Right hindlimb (tissue), 1 donor: ENCODE measurements at regions not wholly inside any gene's neighbourhood (a gene's known extent, or its start where the extent isn't known, plus 50 kb on each side); places are given as distances from the start of the nearest gene placed in this dataset.
A peak's percentile ranks its signal among the peaks of the same experiment; 100 is the strongest.

ENCODE experiments used
- DNase-seq: peaks from one replicate; pipeline ENCODE4 v3.0.0-alpha.2; 2018

DNA sequence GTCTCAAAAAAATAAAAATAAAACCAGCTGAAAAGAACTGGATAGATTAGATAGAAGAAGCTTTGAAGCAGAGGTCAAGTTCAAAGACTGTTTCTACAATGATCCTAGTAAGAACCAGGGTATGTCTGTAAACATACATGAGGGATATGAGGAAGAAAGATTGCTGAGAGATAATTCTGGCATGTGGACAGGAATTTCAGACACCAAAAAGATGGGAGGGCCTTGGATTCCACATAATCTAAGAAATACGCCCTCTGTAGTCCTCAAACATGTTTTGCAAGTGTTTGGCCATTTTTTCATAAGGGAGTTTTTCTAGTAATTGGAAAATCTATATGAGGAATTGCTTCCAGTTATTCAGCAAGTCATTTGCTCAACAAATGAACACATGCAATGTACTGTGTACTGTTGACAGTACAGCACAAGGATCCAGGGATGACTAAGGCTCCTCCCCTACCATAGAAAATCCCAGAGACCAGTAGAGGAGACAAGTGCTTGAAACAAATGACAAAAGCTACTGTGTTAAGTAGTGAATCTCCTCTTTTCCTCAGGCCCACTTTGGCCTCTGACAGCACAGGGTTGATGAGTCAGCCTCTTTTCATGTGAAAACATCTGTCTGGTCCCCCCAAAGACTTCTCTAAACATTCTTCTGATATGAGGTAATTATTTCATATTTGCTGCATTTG, 795.9 kb downstream of the MAFB start:
- peak; percentile 27 for DNase-seq

DNA sequence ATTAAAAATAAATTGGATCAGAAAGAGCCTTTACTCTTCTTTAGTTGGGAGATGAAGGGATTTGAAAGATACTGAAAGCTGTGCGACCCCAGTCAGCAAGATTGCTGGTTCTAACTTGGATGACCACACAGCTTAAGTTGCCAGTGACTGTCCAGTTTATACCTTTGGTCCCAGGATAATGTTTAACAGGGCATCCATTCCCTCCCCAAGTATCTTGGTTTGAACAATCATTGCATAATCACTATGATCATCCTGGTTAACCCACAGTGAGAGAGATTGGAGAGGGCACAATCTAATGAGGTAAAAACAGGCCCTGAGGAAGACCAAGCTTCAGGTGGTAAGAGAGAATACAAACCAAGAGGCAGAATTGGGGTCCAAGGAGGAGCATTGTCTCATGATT, 798.3 kb downstream of the MAFB start:
- DNase-seq = no peak

DNA sequence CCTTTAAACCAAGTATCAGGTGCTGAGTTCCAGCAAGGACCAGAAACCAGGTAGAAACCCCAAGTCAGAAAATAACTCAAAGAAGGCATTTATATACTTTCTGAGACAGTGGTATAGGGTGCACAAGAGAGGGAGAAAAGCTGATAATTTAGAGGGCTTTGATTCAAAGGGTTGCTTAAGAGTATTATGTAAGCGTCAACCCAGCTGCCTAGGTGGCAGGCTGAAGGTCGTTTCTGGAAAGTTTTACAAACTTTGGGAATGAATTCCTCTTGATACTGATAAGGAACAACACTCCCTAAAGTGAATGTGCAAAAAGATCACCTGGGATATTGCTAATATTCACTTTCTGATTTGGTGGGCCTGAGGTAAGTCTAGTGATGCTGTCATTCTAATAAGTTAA, 800.7 kb downstream of the MAFB start:
- no peak for DNase-seq

DNA sequence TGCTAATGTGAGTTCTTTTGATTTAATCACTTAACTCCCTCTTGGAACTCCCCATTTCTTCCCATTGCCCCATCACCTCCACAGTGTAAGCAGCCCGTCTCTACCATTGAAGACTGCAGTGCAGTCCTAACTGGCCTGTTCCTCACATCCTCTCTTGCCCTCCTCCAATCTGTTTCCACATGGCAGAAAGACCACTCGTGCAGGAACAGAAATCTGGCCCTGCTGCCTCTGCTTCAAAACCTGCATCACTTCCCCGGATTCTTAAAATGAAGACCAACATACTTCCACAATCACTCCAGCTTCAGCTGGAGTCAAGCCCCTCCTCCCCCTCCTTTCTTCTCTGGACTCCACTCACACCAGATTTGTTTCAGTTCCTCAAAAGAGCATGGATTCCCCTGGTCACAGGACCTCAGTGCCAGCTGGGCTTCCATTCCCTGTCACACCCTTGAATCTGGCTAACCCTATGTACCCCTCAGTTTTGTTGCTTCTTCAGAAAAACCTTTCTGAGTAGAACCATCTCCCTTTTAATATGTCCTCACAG, 802.3 kb downstream of the MAFB start:
- DNase-seq = peak; percentile 24

DNA sequence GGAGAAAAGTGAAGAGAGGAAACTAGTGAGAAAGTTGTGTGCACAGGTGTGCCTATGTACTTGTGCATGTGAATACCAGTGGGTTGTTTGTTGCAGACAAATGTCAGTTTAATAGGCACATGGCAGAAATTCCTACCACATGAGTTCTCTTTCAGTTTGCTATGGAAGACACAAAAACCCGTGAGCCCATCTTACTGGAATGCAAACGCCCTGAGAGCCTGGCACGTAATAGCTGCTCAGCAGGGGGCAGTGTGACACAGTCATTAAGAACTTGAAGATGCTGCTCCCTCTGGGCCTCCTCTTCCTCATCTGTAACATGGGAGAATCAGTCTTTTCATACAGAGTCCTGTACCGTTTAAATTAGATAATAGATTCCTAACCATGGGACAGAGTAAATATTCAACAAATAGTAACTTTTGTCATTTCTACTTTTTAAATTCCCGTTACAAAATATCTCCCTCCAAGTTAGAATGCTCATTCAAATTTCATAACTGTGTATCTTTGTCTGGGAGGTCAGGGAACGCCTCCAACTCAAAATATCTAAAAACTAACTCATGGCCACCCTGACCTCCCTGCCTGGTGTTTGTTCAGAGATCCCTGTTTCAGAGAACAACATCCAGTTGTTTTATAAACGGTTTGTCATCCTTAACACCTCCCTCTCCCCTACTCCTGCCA, 802.9 kb downstream of the MAFB start:
- peak; percentile 51 for DNase-seq

DNA sequence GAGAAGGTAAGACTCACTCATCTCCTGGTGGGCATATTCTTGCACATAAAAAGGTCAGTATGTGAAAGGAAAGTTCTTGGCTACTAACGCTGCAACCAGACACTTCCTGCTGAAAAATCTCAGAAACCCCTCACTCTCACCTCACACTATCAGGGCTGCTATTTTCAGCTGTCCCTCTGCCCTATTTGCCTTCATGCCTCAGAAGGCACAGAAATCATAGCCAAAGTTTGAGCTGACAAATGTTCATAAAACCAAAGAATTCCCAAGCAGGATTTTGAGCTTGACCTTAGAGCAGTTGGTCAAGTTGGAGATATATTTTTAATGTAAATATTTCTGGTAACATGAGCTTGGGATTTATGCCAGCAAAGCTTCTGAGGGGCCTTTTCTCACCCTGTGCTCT, 806.2 kb downstream of the MAFB start:
- DNase-seq = no peak

DNA sequence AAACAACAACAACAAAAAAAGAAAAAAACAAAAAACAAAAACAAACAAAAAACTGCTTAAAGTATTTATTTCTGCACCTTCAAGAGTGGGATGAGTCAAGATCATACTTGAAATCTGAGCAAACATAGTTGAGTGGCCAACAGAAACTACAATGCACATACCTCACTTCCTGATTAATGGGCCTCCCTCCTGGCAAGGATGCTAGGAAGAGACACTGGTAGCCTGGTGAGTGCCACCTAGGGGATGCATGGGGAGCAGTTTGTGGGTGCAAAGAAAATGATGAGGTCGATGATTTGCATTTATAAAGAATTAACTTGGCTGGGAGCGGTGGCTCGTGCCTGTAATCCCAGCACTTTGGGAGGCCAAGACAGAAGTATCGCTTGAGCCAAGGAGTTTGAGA, 808.1 kb downstream of the MAFB start:
- DNase-seq = no peak

DNA sequence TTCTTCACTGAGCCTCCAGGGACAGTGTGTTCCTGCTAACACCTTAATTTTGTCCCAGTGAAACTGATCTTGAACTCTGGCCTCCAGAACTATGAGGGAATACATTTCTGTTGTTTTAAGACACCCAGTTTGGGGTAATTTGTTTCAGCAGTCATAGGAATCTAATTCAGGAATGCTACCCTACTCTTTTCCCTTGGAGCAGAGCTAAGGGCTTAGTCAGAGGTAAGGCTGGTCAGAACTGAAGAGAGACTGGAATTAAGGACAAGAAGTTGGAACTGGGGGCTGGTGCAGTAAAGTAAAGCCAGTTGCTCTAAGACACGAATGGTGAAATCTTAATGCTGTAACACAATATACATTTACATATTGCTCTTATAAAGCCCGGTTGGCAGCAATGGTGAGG, 809.7 kb downstream of the MAFB start:
- DNase-seq = no peak

DNA sequence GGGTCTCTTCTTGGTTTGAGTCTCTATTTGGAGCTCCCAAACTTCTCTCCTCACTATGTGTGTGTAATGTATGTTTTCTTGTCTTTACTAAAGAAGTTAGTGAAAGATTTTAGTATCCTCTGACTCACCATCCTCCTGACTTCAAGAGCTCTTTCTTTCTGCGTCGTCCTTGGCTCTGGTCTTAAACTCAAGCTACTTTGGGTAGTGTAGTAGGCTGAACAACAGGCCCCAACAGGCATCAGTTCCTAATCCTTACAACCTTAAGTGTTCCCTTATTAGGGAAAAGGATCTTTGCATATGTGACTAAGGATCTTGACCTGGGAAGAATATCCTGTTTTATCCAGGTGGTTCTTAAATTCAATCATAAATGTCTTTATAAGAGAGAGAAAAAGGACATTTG, 810.2 kb downstream of the MAFB start:
- no peak for DNase-seq

DNA sequence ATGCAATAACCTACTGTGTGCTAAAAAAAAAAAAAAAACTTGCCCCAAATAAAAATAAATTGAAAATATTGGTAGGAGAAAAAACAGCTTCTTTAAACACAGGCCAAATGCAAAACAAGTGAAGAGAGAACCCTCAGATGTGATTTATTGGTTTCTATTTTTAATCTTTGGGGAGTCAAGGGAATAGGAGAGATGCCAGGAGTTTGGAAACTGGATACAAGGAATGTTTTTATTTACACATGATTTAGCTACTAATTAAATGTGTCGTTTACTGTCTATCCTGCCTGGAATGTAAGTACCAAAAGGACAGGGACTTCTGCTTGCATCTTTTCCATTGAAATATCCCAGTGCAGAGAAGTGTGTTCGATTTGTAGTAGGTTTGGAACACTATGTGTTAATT, 810.7 kb downstream of the MAFB start:
- no peak for DNase-seq

DNA sequence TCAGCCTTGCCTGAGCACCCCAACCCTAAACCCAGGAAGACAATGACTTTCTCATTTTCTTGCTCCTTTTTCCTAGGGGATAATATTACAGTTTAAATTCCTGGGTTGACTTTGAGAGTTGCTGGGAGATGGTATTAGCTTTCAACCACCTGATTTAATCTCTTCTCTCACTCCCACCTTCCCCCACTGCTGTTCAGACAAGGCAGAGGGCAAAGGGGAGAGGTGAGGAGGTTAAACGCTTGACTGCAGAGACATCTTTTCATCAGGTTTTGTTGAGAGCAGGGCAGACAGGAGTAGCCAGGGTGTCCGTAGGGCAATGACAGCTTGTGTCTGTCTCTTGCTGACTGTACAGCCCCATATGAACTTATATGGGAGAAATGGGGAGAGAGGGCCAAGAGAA, 811.2 kb downstream of the MAFB start:
- no peak for DNase-seq

DNA sequence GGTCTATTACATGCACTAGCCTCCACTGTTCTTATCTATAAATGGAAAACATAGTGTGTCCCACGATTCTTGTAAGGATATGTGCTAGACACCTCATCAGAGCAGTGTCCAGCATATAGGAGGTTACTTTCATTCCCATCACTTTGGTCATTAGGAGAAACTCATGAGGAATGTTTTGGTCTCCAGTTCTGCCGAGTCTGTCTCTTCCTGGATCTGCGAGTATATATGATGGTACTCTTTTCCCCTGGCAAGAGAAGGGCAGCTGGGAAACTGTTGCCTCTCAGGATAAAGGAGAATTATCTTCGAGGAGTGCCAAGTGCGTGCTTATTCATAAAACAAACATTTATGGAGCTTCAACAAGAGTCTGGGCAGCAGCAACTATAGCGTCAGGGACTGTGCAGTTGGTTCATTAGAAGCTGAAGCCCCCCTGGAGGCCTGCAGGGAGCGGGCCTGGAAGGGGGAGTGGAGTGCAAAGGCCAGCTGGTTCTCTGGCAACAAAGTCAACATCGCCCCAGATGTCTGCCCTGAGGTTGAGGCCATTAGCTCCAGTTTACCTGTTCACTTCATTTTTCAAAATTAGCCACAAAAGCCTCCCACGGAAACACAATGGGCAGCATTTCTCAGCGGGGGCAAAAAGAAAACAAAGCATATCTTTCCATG, 811.9 kb downstream of the MAFB start:
- DNase-seq = no peak

DNA sequence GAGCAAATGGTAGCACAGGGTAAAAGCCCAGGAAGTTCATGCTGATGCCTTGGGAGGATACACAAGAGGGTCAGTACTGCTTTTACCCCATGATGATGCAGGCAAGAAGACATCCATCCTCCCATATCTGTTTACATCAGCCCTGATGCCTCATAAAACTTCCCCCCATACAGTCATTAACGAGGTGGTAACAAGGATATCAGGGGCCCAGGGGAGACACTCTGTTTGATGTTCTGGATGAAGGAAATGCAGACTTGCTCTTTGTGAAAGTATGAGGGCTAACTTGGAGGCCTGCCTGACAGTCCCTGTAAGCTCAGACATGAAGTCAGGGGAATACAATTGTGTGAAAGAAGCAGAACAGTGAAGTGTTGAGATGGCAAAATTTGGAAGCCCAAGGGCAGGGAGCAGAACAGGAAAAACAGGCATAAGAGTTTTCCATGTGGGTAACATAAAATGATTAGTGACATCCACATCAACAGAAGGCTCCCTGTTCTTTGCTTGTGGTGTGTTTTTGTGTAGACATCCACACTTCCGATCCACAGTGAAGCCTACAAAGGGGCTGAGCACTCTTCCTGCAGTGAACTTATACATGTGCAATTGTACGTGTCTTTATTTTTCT, 813.4 kb downstream of the MAFB start:
- DNase-seq = no peak

DNA sequence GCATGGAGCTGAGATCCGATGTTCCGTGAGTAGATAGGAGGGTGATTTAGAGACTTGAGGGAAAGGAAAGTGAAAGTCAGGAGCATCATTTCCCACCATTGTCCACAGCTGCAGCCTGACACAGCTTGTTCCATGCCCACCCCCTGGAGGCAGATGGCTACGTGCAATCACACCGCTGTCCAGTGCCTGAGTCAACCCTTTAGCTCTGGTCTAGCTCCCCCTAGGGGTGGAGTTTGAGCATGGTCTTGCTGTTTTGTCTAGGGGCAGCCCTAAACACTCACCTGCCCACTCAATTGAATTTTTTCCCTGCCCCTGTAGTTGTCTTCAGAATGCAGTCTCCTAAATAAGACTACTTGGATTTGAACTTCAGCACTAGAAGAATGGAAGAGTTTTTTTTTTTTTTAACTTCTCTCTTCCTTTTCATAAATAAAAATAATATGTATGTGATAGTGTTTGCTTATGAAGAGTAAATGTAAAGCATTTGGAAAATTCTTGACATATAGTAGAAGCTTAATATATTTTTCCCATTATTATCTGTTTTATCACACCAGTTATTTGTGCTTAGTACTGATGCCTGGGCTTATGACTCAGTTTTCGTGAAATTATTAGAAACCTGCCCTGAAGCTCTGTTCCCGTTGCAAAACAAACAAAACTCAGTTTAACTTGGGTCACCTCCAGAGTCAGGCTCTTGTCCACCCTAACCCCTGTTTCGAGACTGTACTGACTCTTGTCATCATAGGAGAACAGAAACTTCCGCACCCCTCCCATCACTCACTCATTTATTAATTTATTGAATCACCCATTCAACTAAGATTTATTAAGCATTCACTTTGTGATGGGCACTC, 814.8 kb downstream of the MAFB start:
- DNase-seq = peak; percentile 50

DNA sequence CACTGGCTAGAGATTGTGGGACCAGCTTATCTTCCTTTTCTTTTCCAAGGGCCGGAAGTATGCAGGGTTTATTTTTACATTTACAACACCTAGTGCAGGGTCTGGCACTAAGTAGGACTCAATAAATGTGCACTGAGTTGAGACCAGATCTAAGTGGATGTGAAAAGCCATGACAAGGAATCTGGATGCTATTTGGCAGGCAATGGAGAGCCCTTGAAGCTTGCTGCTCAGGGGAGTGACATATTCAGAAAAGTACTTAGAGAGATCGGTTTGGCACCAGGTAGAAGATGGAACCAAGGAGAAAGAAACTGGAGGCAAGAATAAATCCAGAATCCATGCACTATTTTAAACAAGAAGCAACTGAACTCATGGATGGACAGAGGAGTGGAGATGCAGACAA, 815.8 kb downstream of the MAFB start:
- no peak for DNase-seq

DNA sequence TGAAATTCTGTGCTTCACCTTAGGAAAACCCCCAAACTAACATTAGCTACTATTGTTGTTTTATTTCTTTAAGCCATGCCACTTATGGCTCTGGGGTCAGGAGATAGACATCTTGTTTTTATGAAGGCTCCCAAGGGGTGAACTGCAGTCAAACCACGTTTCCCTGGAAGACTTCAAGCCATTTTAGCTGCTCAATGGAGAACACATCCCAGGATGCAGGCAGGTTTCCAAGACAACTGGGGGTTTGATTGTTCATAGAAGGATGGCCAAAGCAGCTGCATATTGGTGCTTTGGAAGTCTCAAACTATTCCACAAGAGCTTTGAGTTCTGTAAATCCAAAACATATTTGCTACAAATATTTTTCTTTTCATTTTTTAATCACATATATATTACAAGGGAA, 818.0 kb downstream of the MAFB start:
- peak; percentile 63 for DNase-seq

DNA sequence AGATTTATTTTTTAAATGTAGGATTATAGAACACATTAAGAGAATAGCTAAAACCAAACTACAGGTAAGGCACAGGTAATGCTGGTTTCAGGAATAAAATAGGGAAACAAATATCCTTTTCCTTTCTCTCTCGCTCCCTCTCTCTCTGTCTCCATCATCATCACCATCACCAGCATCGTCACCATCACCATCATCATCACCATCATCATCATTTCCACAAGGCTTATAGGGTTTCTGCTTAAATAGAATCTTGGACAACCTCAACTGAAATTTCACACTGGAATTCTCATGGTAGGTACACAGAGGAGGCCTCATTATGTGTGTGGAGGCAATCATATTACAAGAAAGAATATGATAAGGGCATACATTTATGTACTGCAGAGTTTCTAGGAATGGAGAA, 823.6 kb downstream of the MAFB start:
- DNase-seq = no peak

DNA sequence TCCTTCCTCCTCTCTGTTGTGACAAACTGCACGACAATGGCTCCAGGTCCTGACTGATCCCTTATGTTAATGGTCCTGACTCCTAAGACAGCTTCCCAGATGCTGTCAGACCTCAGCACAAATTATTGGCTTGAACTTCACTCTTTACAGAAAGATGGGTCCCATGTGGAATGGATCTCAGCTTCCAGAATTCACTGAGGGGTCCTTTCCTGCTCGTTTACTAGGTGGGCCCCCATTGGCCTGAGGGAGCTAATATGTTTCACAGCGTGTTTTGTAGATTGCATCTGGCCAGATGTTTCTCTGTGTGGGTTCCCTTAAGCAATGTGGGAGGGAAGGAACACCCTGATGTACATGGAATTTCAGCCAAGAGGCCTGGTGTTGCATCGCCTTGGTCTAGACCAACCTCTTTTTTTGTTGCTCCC, 826.6 kb downstream of the MAFB start:
- peak; percentile 42 for DNase-seq

DNA sequence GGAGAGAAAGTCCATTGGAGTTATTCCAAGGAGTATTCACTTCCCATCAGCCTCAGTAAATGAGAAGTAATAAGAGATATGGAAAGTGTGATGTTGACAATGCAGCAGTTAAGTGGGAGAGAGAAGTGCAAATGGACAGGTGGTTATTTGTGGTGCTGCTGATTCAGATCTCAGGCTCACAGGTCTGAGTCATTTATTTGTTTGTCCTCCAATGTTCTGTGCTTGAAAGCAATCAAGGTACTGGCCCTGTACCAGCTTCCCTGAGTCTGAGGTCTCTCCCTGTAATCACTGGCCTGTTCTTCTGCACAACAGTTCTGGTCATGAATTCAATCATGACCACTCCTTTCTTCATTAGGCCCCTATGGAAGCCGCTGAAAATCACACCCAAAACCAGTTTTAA, 827.7 kb downstream of the MAFB start:
- DNase-seq = no peak

DNA sequence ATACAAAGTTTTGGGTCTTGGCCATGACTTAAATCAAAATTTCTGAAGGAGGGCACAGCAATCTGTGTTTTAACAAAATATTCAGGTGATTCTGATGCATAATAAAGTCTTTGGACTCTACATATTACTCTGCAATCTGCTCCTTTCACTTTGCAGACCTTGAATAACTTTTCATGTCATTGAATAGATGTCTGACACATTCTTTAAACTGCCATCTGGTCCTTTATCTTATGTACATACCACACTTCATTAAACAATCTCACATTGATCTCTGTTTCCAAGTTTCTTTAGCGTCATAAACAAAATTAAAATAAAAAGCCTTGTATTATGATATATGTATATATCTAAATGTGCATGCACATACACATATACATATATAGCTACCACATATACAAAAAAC, 831.2 kb downstream of the MAFB start:
- DNase-seq = no peak

DNA sequence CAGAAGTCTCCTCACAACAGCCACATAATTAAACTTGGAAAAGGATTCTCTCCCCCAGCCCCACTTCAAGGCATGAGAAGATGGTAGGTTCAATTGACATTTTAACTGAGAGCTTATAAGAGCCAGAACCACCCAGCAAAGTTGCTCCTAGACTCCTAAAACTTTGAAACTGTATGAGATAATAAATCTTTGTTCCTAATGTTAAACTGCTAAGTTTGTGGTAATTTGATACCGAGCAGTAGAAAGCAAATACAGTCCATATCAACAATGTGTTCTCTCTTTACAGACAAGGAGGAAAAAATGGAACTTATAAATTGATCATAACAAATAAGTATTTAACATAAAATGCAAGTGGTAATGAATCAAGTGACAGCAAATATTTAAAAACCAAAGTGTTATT, 831.8 kb downstream of the MAFB start:
- no peak for DNase-seq

DNA sequence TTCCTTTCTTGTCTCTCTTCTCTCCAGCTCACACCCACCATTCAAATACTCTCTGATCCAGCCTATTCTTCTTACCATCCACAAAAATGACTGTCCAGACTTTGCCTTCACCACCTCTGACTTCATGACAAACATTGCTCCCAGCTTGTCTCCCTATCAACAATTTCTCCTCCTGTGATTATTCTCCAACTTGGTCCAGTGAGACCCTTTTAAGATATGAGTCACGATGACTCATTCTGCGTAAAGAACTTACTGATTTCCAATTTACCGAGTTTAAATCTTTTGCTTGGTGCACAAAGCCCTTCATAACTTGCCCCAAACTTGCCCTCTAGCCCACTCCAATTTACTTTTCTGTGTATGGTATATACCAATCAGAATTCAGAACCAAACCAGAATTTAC, 833.2 kb downstream of the MAFB start:
- DNase-seq = no peak

DNA sequence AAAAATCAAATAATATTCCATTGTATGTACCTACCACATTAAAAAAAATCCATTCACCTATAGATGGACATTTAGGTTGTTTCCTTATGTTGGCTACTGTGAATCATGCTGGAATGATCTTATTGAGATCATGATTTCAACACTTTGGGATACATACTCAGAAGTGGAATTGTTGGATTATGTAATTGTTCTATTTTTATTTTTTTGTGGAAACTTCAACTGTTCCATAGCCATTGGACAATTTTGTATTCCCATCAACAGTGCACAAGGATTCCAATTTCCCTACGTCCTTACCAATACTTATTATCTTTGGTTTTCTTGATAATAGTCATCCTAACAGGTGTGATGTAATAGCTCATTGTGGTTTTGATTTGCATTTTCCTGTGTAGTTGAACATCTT, 834.0 kb downstream of the MAFB start:
- DNase-seq = no peak
